HG03196 (cell line): ENCODE measurements at regions not wholly inside any gene's neighbourhood (a gene's known extent, or its start where the extent isn't known, plus 50 kb on each side); places are given as distances from the start of the nearest gene placed in this dataset.
"Not testable (repeated sequence)": the region's sequence is repeated elsewhere in the genome, so short reads cannot be mapped to it uniquely, and the experiment has no call there.

Experiments
- ATAC-seq: cut with Tn5 transposase; IDR thresholded peaks from one replicate; pipeline ENCODE4 v1.9.1; 2021; ENCODE audit not compliant: unreplicated experiment

GRCh38 chr5:4013106-4013898 is 417.7 kb downstream of the IRX1 start:
- ATAC-seq, result no peak

- no peak for ATAC-seq
These were observed 420.1 kb downstream of the IRX1 start for GRCh38 chr5:4015709-4016108.

- ATAC-seq, result no peak
These were observed 421.6 kb downstream of the IRX1 start for GRCh38 chr5:4017076-4017803.

- ATAC-seq, result no peak
These were observed 422.4 kb downstream of the IRX1 start for GRCh38 chr5:4018007-4018406.

- ATAC-seq, result no peak
These were observed 423.6 kb downstream of the IRX1 start for GRCh38 chr5:4019009-4019769.

- no peak for ATAC-seq
These were observed 424.2 kb downstream of the IRX1 start for GRCh38 chr5:4019841-4020240.

- no peak for ATAC-seq
These were observed 424.8 kb downstream of the IRX1 start for GRCh38 chr5:4020400-4020799.

GRCh38 chr5:4022056-4022670 is 426.5 kb downstream of the IRX1 start:
- ATAC-seq, result no peak

GRCh38 chr5:4023091-4023752 is 427.6 kb downstream of the IRX1 start:
- ATAC-seq, result no peak

GRCh38 chr5:4023753-4024335 is 428.2 kb downstream of the IRX1 start:
- ATAC-seq, result no peak

GRCh38 chr5:4027088-4027734 is 431.6 kb downstream of the IRX1 start:
- ATAC-seq, result no peak

GRCh38 chr5:4028384-4028783 is 432.8 kb downstream of the IRX1 start:
- ATAC-seq, result no peak

GRCh38 chr5:4033546-4033945 is 437.9 kb downstream of the IRX1 start:
- not testable (repeated sequence) for ATAC-seq

GRCh38 chr5:4036861-4037260 is 441.2 kb downstream of the IRX1 start:
- ATAC-seq, result no peak

- no peak for ATAC-seq
These were observed 443.4 kb downstream of the IRX1 start for GRCh38 chr5:4038994-4039393.

- no peak for ATAC-seq
These were observed 446.7 kb downstream of the IRX1 start for GRCh38 chr5:4042311-4042710.

- ATAC-seq, result no peak
These were observed 447.5 kb downstream of the IRX1 start for GRCh38 chr5:4043135-4043534.

GRCh38 chr5:4044881-4045280 is 449.2 kb downstream of the IRX1 start:
- no peak for ATAC-seq

GRCh38 chr5:4048398-4048797 is 452.8 kb downstream of the IRX1 start:
- no peak for ATAC-seq

GRCh38 chr5:4050203-4050602 is 454.6 kb downstream of the IRX1 start:
- no peak for ATAC-seq
